Osteocyte (in vitro differentiated cells): ENCODE measurements at regions not wholly inside any gene's neighbourhood (a gene's known extent, or its start where the extent isn't known, plus 50 kb on each side); places are given as distances from the start of the nearest gene placed in this dataset.
"Not testable (repeated sequence)": the region's sequence is repeated elsewhere in the genome, so short reads cannot be mapped to it uniquely, and the experiment has no call there.

Experiments used
- DNase-seq: peaks from one replicate; pipeline ENCODE4 v3.0.0; 2021; ENCODE audit warnings: mixed read lengths; ENCODE audit not compliant: unreplicated experiment; ENCODE audit errors: extremely low spot score
- H3K27ac Mint-ChIP-seq: one replicate; pipeline ENCODE4 v1.8.0; 2021; ENCODE audit warnings: mild to moderate bottlenecking, mixed read lengths; ENCODE audit not compliant: unreplicated experiment
- H3K27me3 Mint-ChIP-seq: one replicate; pipeline ENCODE4 v1.8.0; 2021; ENCODE audit warnings: mixed read lengths; ENCODE audit not compliant: unreplicated experiment
- H3K36me3 Mint-ChIP-seq: one replicate; pipeline ENCODE4 v1.8.0; 2021; ENCODE audit warnings: mixed read lengths; ENCODE audit not compliant: unreplicated experiment
- H3K4me1 Mint-ChIP-seq: one replicate; pipeline ENCODE4 v1.8.0; 2021; ENCODE audit warnings: mixed read lengths; ENCODE audit not compliant: unreplicated experiment
- H3K4me3 Mint-ChIP-seq: one replicate; pipeline ENCODE4 v1.8.0; 2021; ENCODE audit warnings: mild to moderate bottlenecking, moderate library complexity, mixed read lengths; ENCODE audit not compliant: unreplicated experiment
- H3K9me3 Mint-ChIP-seq: one replicate; pipeline ENCODE4 v1.8.0; 2021; ENCODE audit warnings: mixed read lengths; ENCODE audit not compliant: unreplicated experiment

DNA sequence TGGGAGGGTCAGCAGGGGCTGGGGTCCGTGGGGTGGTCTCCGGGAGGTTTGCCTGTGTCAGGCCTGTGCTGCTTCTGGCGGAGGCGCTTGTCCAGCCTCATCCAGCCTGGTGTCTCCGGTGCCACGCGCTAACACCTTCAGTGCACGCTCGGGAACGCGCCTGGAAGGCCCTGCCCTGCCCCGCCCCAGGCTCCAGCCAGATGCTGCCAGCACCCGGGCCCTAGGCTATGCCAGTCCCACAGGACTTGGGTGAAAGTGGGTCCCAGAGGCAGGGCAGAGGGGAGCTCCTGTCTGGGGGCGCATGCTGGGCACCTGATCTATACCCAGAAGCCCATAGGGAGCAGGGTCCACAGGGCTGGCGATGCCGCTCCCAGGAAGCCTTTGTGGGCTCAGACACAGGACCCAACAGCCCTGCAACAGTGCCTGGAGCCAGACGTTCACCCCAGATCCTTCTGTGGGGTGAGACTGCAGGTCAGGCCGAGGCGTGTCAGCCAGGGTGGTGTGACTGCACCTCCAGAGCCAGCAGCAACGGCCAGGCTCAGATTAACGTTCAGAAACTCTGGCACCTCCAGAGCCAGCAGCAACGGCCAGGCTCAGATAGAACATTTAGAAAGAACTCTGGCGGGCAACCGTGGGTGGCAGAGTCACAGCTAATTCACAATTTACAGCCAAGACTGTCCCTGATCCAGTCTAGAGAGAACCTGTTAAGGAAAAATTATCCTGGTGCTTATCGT is 5423.2 kb upstream of the TPTE start:
- not testable (repeated sequence) for DNase-seq, H3K27me3 Mint-ChIP-seq, H3K27ac Mint-ChIP-seq, H3K4me1 Mint-ChIP-seq, H3K4me3 Mint-ChIP-seq, H3K36me3 Mint-ChIP-seq, H3K9me3 Mint-ChIP-seq

DNA sequence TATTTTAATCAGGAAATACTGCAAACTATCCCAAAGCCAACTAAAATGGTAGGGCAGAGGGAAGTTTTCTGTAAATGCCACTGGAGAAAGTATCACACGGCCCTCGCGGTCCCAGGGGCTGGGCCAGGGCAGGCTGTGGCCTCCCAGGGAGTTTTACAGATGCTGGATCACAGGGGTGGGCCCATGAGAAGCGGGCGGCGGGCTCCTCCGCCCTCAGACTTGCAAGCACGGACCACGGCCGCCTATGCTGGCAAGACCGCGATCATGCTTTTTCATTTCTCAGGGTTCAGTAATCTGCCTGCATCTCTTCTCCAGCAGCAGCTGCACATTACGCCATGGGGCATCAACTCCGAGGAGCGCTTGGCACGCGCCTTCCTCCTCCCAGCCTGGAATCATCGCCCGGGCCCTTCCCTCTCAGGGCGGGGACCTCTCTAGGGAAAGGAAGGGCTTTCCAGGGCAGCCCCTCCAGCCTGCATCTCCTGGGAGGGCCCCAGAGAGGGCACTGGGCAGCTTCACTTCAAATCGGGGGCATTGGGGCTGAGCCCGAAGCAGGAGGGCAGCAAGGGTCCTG is 5420.7 kb upstream of the TPTE start:
- H3K4me1 Mint-ChIP-seq, H3K27me3 Mint-ChIP-seq, H3K4me3 Mint-ChIP-seq, H3K9me3 Mint-ChIP-seq, H3K36me3 Mint-ChIP-seq, DNase-seq, H3K27ac Mint-ChIP-seq: not testable (repeated sequence)

DNA sequence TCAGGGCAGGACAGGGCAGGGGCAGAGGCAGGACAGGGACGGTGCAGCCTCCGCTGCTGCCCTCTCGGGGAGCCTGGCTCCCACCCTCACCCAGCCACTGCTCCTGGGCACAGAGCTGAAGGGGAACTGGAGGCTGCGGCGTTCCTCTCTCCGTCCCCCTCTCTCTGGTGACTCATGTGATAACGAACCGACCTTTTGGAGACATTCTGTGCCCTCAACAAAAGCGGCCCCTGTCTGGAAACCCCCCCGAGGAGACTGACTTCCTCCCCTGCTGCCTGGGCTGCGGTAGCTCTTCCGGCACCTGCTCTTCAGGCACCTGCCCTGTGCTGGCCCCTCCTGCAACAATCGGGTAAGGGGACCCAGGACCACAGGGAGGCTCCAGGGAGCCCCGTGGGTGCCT is 5419.6 kb upstream of the TPTE start:
- not testable (repeated sequence) for H3K27me3 Mint-ChIP-seq, H3K9me3 Mint-ChIP-seq, H3K36me3 Mint-ChIP-seq, DNase-seq, H3K4me3 Mint-ChIP-seq, H3K4me1 Mint-ChIP-seq, H3K27ac Mint-ChIP-seq

DNA sequence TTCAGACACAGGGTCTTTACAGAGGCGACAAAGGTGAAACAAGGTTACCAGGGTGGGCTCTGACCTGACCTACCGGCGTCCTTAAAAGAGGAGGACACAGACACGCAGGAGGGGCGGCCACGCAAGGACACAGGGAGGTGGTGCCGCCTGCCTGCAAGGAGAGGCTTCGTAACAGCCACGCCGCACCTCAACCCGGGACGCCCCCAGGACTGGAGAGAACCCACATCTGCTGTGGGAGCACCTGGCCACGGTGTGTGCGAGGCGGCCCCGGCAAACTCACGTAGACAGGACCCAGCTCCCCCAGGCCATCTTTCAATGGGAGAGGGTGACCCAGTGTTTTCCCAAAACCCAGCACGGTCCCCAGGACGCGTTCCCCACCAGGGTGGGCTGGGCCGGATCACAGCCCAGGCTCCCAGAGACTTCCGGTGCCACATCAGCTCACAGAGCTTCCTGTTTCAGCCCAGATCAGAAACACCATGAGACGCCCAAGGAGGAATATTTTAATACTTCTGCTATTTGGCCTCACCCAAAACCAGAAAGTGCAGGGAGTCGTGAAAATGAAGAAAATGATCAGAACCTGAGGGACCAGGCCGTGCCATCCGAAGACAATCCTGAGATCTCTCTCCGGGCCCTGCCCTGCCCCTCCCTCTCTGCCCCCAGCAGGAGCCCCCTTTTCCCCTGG is 5417.4 kb upstream of the TPTE start:
- H3K4me3 Mint-ChIP-seq, H3K9me3 Mint-ChIP-seq, H3K4me1 Mint-ChIP-seq, DNase-seq, H3K27me3 Mint-ChIP-seq, H3K36me3 Mint-ChIP-seq: not testable (repeated sequence)
- peak overlapping the region; percentile 7 for H3K27ac Mint-ChIP-seq

DNA sequence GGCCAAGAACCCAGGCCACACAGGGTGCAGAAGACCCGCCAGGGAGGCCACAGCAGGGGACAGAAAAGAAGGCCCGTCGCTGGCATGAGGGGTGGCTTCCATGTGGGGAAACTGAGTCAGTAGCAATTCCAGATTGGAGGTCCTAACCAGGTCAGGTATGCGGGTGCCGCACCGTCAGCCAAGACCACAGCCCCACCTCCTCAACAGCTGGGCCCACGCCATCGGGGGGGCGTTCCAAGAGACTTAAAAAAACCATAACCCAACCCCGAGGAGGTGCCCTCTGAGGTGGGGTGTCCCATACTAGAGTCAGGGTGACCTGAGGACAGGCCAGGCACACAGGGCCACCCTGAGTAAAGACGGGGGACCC is 5416.8 kb upstream of the TPTE start:
- H3K36me3 Mint-ChIP-seq: not testable (repeated sequence)

DNA sequence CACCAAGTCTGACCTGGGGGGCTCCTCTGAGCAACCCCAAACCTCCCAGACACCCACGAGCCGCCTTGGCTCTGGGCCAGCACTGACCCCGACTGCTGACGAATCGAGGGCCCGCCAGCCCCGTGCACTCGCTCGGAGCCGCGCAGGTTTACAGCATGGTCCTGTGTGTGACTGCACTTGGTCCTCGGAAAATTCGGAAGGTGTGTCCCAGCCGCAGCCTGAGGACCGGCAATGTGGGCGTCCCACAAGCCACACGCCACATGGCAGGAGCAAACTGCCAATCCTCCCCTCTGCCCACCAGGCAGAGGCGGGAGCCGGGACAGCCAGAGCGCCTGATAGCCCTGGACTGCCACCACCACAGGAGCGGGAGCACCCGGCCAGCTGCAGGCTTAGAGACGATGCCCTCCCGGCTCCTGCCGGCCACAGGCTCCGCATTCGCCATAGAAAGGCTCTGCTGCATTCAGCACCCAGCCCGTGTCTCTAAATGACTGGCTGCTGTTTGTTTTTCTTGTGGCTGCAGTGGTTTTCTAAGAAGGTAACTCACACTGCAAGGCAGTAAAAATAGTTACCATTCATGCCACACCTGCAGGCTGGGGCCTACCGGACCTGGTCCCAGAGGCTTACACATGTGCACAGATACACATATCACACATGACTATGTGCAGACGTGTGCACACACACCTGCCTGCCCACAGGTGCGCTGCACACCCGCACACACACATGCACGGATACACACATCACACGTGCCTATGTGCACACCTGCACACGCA is 5415.3 kb upstream of the TPTE start:
- not testable (repeated sequence) for H3K27me3 Mint-ChIP-seq, H3K4me1 Mint-ChIP-seq, H3K4me3 Mint-ChIP-seq, H3K9me3 Mint-ChIP-seq, DNase-seq, H3K36me3 Mint-ChIP-seq, H3K27ac Mint-ChIP-seq

More for the DNA sequence above, 5416.8 kb upstream of the TPTE start:
- not testable (repeated sequence) for H3K4me1 Mint-ChIP-seq, H3K27ac Mint-ChIP-seq, H3K9me3 Mint-ChIP-seq, H3K4me3 Mint-ChIP-seq, DNase-seq, H3K27me3 Mint-ChIP-seq

DNA sequence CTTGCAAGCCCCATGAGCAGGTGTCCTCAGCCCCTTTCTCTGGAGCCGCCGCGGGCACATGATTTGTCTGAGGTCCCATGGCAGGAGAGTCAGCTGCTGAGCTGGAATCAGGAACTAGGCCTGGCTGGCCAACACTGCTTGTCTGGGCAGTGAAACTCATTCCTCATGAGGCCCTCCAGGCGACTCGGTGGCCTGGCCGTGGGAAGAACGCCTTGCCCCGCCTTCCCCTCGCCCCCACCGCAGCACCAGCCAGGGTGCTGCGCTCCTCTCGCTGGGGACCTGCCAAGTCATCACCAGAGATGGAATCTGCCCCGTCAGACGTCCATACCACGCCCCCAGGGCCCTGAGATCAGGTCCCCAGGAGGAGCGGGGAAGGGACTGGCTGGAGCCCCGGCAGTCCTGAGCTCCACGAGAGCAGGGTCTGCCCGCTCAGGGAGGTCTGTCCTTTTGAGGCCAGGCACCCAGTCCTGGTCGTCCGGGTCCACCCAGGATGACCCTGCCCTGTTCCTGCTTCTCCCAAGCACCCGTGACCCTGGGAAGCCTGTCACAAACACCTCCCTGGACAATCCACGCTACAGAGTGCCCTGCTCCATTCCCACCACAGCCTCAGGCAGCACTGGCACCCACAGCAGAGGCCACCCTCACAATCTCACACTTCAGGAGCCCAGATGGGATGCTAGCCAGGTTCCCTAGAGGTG is 5414.5 kb upstream of the TPTE start:
- DNase-seq, H3K36me3 Mint-ChIP-seq, H3K27ac Mint-ChIP-seq, H3K4me3 Mint-ChIP-seq, H3K9me3 Mint-ChIP-seq, H3K4me1 Mint-ChIP-seq, H3K27me3 Mint-ChIP-seq: not testable (repeated sequence)

DNA sequence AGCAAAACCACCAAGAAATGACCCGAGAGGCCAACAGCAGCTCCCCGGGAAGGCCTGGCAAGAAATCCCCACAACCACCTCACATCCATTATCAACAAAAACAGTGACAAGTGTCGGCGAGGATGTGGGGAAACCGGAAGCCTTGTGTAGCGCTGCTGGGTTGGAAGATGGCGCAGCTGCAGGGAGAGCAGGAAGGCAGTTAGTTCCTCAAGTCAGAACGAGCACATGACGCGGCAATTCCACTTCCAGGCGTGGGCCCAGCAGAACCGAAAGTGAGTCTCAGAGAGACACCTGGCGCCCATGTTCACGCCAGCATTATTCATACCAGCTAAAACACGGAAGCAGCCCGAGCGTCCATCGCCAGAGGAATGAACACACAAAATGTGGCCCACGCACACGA is 5413.7 kb upstream of the TPTE start:
- not testable (repeated sequence) for H3K36me3 Mint-ChIP-seq

DNA sequence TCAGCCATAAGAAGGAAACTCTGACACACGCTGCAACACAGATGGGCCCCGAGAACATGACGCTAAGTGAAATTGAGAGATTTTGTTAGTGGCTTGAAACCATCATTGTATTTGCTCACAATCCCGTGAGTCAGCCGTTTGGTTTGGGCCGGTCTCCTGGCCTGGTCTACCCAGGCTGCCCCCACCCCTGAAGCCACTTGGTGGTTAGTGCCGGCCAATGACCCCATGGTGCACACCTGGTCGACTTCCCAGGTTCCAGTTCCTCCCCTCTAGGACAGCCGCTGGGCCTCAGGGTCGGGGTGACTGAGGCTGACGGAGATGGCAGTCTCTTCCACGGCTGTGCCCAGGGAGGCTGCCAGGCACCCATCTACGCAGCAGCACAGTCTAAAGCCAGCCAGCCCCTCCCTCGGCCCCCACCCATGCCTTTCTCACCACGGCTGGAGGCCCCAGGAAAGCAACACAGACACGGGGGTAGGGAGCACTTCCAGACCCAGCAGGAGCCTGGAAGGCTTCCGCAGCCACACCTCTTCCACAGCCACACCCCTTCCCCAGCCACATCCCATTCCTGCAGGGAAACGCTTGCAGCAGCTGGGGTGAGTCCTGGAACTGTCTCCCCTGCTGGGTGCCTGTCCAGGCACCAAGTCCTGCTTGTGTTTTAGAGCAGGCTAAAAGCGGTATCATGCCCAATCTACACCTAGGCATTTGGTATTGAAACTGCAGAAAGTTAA is 5413.2 kb upstream of the TPTE start:
- not testable (repeated sequence) for H3K36me3 Mint-ChIP-seq, H3K27me3 Mint-ChIP-seq, H3K4me1 Mint-ChIP-seq, H3K9me3 Mint-ChIP-seq, H3K4me3 Mint-ChIP-seq, H3K27ac Mint-ChIP-seq, DNase-seq

More for the DNA sequence above, 5413.7 kb upstream of the TPTE start:
- H3K4me3 Mint-ChIP-seq, H3K4me1 Mint-ChIP-seq, DNase-seq, H3K27ac Mint-ChIP-seq, H3K27me3 Mint-ChIP-seq, H3K9me3 Mint-ChIP-seq: not testable (repeated sequence)

DNA sequence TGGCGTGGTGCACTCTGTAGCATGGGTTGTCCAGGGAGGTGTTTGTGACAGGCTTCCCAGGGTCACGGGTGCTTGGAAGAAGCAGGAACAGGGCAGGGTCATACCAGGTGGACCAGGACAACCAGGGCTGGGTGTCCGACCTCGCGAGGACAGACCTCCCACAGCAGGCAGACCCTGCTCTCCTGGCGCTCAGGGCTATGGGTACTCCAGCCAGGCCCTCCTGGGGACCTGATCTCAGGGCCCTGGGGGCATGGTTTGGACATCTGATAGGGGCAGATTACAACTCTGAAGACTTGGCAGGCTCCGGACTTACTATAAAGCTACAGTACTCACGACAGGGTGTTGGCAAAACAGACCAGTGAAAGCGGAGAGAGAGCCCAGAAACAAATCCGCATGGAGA is 5410.2 kb upstream of the TPTE start:
- not testable (repeated sequence) for H3K27me3 Mint-ChIP-seq, H3K27ac Mint-ChIP-seq, H3K36me3 Mint-ChIP-seq, H3K9me3 Mint-ChIP-seq, H3K4me3 Mint-ChIP-seq, DNase-seq, H3K4me1 Mint-ChIP-seq

DNA sequence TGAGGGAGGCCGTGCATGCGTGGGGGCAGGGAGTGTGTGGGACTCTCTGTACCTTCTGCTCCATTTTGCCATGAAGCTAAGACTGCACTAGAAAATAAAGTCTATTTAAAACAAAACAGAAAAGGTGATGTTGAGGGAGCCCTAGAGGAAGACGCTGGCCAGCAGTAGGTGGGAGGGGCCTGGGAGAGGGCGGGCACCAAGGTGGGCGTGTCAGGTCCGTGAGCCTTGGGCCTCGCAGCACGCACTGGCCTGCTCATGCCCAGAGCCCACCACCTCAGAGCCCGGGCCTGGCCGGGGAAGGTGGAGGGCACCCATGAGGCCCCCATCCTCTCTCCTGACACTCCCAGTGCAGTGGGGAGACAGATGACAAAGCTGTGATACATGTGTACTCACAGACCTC is 5408.3 kb upstream of the TPTE start:
- not testable (repeated sequence) for H3K27ac Mint-ChIP-seq, H3K9me3 Mint-ChIP-seq, DNase-seq, H3K27me3 Mint-ChIP-seq, H3K36me3 Mint-ChIP-seq, H3K4me3 Mint-ChIP-seq, H3K4me1 Mint-ChIP-seq
